ENCODE measurements at regions not wholly inside any gene's neighbourhood (a gene's known extent, or its start where the extent isn't known, plus 50 kb on each side); places are given as distances from the start of the nearest gene placed in this dataset.

GRCh38 chr7:137166363-137166762 lies 177.2 kb downstream of the PTN start:
- no peaks in the 10 kb centered on the region for H3K27me3 Mint-ChIP-seq (ENCODE audit: insufficient read depth)
- H3K27ac Mint-ChIP-seq: no peak overlapping the region
- H3K4me1 Mint-ChIP-seq: peaks cover 3% of the 10 kb centered on the region
- TF ChIP-seq, protein P1, sequence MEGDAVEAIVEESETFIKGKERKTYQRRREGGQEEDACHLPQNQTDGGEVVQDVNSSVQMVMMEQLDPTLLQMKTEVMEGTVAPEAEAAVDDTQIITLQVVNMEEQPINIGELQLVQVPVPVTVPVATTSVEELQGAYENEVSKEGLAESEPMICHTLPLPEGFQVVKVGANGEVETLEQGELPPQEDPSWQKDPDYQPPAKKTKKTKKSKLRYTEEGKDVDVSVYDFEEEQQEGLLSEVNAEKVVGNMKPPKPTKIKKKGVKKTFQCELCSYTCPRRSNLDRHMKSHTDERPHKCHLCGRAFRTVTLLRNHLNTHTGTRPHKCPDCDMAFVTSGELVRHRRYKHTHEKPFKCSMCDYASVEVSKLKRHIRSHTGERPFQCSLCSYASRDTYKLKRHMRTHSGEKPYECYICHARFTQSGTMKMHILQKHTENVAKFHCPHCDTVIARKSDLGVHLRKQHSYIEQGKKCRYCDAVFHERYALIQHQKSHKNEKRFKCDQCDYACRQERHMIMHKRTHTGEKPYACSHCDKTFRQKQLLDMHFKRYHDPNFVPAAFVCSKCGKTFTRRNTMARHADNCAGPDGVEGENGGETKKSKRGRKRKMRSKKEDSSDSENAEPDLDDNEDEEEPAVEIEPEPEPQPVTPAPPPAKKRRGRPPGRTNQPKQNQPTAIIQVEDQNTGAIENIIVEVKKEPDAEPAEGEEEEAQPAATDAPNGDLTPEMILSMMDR (conservative IDR thresholded peaks at IDR 0.05): no peak
- Histone ChIP-seq H3K27me3 (ENCODE audit: control insufficient read depth, insufficient read depth, low read length, poor library complexity, severe bottlenecking) (no peaks in the 10 kb centered on the region), H3K4me1 (ENCODE audit: control insufficient read depth, insufficient read depth, low read length) (peaks cover 2% of the 10 kb centered on the region), H3K4me3 (ENCODE audit: low read length) (no peak overlapping the region), H3K9ac (ENCODE audit: extremely low read depth, low read length, poor library complexity, severe bottlenecking) (no peak overlapping the region), H3K36me3 (ENCODE audit: control insufficient read depth, insufficient read depth, low read length) (no peaks in the 10 kb centered on the region), H3K27ac (ENCODE audit: low read depth, low read length) (no peak overlapping the region), H3K9me3 (ENCODE audit: control insufficient read depth, low read length) (no peaks in the 10 kb centered on the region)
- no peak overlapping the region for H3K4me3 Mint-ChIP-seq
- H3K9me3 Mint-ChIP-seq: no peaks in the 10 kb centered on the region
- 80% methylated on average over 2 of the region's 2 CpGs; no CpG with 5 or more reads in 1 of the 2 experiments for WGBS, 2 experiments (ENCODE audit: insufficient coverage in 1 of 2, insufficient read length in 1 of 2)
- H3K36me3 Mint-ChIP-seq (ENCODE audit: low read depth): no peaks in the 10 kb centered on the region
- DNase-seq: no peak

DNA sequence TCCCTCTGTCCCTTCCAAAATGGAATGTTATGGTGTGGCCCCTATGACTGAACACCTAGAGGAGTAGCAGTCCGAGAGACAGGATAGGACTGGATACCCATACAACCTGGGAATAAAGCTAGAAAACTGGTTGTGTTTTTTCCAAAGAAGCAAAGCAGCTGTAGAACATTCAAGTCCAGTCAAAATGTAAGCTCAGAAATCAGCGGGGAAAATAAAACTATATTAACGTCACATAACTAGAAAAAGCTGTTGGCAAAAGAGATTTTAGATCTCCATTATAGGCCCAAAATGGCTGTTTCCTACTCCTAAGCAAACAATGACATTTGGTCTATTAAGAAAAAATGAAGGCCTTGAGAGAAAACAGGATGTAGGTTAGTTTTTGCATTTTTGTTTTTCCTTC lies 177.7 kb downstream of the PTN start:
- no peak overlapping the region for H3K27ac ChIP-seq (ENCODE audit: low read depth, low read length)
- Mint-ChIP-seq H3K4me3 (no peak overlapping the region), H3K4me1 (peaks cover 7% of the 10 kb centered on the region), H3K9me3 (no peaks in the 10 kb centered on the region), H3K27ac (no peak overlapping the region), H3K27me3 (ENCODE audit: insufficient read depth) (no peaks in the 10 kb centered on the region), H3K36me3 (ENCODE audit: low read depth) (no peaks in the 10 kb centered on the region)
- H3K9me3 ChIP-seq (ENCODE audit: control insufficient read depth, low read length): no peaks in the 10 kb centered on the region
- H3K36me3 ChIP-seq (ENCODE audit: control insufficient read depth, insufficient read depth, low read length): no peaks in the 10 kb centered on the region
- 92 to 100% methylated on average over 2 to 3 of the region's 3 CpGs for WGBS, 2 experiments (ENCODE audit: insufficient coverage in 1 of 2, insufficient read length in 1 of 2)
- peaks cover 2% of the 10 kb centered on the region for H3K4me1 ChIP-seq (ENCODE audit: control insufficient read depth, insufficient read depth, low read length)
- H3K9ac ChIP-seq (ENCODE audit: extremely low read depth, low read length, poor library complexity, severe bottlenecking): no peak overlapping the region
- no peaks in the 10 kb centered on the region for H3K27me3 ChIP-seq (ENCODE audit: control insufficient read depth, insufficient read depth, low read length, poor library complexity, severe bottlenecking)
- TF ChIP-seq, protein P1 (conservative IDR thresholded peaks at IDR 0.05): no peak
- no peak overlapping the region for H3K4me3 ChIP-seq (ENCODE audit: low read length)
- DNase-seq: no peak

- WGBS, 2 experiments (ENCODE audit: insufficient coverage in 1 of 2, insufficient read length in 1 of 2): 85 to 91% methylated on average over 2 to 3 of the region's 3 CpGs
- no peaks in the 10 kb centered on the region for H3K27me3 ChIP-seq (ENCODE audit: control insufficient read depth, insufficient read depth, low read length, poor library complexity, severe bottlenecking)
- H3K27ac ChIP-seq (ENCODE audit: low read depth, low read length): no peak overlapping the region
- no peak overlapping the region for H3K4me3 ChIP-seq (ENCODE audit: low read length)
- no peak overlapping the region for H3K27ac Mint-ChIP-seq
- peaks cover 11% of the 10 kb centered on the region for H3K4me1 Mint-ChIP-seq
- H3K9me3 Mint-ChIP-seq: no peaks in the 10 kb centered on the region
- no peak for DNase-seq
- no peak overlapping the region for H3K9ac ChIP-seq (ENCODE audit: extremely low read depth, low read length, poor library complexity, severe bottlenecking)
- TF ChIP-seq, protein P1 (conservative IDR thresholded peaks at IDR 0.05): no peak
- no peaks in the 10 kb centered on the region for H3K9me3 ChIP-seq (ENCODE audit: control insufficient read depth, low read length)
- no peaks in the 10 kb centered on the region for H3K36me3 Mint-ChIP-seq (ENCODE audit: low read depth)
- no peak overlapping the region for H3K4me3 Mint-ChIP-seq
- no peaks in the 10 kb centered on the region for H3K27me3 Mint-ChIP-seq (ENCODE audit: insufficient read depth)
- no peaks in the 10 kb centered on the region for H3K36me3 ChIP-seq (ENCODE audit: control insufficient read depth, insufficient read depth, low read length)
- peaks cover 2% of the 10 kb centered on the region for H3K4me1 ChIP-seq (ENCODE audit: control insufficient read depth, insufficient read depth, low read length)
These were observed 178.3 kb downstream of the PTN start for GRCh38 chr7:137165241-137165640.

Data from endodermal cell (in vitro differentiated cells).